NCI-H187 (cell line): ENCODE measurements at regions not wholly inside any gene's neighbourhood (a gene's known extent, or its start where the extent isn't known, plus 50 kb on each side); places are given as distances from the start of the nearest gene placed in this dataset.
"Not testable (repeated sequence)": the region's sequence is repeated elsewhere in the genome, so short reads cannot be mapped to it uniquely, and the experiment has no call there.

ENCODE experiments used
- DNase-seq, 2 experiments: peaks; one replicate each; lab custom pipeline; 2025; lab: John Stamatoyannopoulos, UW

DNA sequence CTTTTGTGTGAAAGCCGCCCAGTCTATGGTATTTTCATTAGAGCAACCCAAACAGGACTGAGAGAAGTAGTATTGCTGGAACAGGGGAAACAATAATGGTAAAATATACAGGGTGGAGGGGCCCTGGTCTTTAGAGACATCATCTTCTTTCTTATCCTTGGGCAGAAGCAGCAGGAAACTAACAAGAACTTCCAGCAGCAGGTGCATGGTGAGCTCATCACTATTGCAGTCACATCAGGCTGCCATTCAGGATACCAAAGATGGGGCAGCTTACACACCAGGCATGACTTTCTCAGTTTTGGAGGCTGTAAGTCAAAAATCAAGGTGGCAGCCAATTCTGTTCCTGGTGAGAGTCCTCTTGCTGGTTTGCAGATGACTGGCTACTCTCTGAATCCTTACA, 478.3 kb upstream of the RUNX1 start:
- no peak for DNase-seq

DNA sequence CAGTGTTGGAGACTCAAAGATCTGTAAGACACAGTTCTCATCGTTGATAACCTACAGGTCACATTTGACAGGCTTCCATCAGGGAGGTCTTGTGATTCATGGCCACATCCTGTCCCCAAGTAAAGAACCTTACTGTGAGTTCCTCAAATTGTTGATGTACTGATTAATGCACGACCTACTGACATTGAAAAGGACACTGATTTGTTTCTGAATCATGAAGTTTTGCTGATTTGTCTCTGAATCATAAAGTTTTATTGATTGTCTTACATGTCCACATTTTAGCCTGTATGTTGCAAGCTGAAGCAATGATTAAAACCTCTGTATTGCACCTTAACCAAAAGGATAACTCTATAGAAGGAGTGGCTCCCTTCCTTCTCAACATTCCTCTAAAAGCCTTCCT, 476.3 kb upstream of the RUNX1 start:
- DNase-seq, result no peak

DNA sequence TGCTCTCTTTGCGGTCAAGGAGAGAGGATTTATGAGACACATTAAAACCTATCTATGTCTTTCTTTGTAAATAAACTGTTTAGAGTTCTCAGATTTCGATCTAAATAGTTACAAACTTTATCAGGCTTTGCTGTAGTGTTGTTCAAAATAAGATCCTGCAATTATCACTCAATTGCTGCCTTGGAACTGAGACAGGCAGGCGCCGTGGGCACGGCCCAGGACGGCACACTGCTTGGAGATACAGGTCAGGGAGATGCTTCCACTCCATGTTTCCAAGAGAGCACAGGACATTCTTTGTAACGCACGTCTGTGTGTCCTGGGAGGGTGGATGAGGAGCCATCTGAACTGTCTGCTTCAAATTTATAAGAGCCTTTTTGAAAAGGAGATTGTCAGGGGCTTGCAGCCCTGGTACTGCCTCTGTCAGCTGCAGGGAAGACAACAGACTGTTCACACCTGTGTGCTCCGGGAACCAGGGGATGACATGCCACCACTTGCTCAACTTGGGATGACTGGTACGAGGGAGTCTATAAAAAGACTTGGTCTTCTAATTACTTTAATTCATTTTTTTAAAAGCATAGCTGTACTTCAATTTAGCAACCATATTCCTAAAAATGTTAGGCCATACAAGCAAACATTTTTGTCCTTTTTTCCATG, 472.9 kb upstream of the RUNX1 start:
- DNase-seq, result no peak

DNA sequence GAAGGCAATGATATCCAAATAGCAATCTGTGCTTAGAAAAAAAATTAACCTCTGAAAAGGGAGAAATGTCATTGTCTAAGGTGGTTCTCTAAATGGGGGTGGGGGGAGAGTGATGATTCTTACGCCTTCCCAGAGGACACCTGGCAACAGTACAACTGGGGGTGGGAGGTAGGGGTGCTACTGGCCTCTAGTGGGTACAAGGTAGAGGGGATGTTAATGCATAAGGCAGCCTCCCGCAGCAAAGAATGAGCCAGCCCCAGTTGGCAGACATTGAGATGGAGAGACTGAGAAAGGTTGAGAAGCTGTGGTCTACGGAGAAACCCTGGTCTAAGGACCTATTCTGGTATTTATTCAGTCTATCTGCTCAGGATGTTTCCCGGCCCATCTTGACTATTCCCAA, 472.2 kb upstream of the RUNX1 start:
- DNase-seq, result no peak

DNA sequence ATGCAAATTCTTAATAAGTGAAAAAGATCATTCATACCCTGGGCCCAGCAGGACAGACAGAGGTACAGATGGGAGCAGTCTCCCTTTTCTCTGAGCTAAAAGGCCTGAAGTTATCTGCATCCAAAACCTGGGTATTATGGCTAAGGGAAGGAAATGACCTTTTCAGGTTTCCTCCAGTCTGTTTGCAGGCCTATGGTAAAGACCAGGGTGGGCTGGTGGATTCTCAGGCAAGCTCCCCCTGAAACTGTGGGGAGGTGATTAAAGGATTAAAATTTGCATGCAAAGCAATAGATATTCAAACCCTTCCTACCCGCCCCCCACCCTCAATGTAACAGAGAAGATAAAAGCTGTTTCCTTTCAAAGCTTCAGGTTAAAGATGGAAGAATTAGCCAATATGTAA, 471.8 kb upstream of the RUNX1 start:
- no peak for DNase-seq

DNA sequence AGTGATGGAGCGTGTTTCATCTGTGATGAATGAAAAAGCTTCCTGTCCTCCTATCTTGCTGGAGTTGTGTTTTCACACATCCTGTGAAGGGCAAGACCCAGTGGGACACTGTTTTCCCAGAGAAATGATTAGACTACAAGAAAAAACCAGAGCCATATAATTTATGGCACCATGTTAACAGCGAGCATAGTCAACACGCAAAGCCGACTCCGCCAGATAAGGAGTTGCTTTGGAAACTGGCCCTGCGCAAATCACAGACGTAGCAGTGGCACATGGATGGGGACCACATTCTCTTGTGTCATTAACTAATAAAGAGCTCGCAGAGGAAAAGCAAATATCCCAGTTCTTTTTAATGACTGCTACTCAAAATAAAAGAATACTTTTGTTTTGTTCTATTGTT, 471.2 kb upstream of the RUNX1 start:
- no peak for DNase-seq

DNA sequence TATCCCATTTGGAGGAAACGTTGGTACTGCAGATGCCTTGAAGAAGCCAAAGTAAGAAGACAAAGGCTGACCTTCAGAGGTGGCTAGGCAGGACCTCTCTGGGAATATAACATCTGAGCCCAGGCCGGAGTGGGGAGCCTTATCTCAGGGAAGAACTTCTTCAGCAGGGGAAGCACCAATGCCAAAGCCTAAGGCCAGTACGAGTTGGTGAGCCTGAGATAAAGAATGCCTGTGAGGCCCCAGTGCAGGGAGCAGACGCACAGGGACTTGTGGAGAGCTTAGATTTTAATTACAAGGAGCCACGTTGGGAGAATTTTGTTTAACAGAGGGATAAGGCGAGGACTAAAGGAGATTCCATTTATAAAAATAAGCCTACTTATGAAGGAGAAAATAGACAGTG, 468.8 kb upstream of the RUNX1 start:
- no peak for DNase-seq

DNA sequence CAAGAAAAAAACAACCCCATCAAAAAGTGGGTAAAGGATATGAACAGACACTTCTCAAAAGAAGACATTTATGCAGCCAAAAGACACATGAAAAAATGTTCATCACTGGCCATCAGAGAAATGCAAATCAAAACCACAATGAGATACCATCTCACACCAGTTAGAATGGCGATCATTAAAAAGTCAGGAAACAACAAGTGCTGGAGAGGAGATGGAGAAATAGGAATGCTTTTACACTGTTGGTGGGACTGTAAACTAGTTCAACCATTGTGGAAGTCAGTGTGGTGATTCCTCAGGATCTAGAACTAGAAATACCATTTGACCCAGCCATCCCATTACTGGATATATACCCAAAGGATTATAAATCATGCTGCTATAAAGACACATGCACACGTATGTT, 467.2 kb upstream of the RUNX1 start:
- not testable (repeated sequence) for DNase-seq

DNA sequence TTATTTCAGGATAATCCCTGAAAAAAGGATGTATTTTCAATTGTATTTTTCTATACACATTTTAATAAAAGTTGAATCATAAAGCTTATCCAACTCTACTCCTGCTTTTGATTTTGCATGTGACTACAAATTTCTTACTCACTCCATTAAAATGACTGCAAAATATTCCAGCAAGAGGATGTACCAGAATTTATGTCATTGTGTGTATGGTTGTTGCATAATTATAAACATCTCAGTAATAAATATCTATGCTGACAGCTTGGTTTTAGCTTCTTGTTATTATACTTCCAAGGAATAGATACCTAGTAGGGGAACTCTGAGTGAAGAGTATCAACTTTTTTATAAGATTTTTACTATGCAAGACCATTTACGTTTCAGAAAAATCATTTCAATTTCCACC, 463.2 kb upstream of the RUNX1 start:
- no peak for DNase-seq

DNA sequence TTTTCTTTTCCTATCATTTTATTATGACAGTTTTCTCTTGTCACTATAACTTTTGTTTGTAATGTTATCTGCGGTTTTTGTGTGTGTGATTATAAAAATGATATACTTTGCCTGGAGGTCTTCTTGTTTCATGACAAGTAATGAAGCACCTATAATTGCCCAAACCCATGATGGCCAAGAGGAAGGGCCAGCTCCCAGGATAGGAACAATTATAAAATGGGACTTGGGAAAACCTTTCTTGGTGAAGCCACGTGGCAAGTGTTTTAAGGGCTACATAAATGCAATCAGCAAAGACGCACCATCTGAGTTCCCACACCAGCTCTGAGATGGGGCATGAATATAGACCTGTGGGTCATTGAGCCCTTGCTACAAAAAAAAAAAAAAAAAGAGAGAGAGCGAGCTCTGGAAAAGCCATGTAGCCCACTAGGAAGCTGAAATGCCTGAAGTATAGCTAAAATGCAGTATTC, 462.6 kb upstream of the RUNX1 start:
- DNase-seq, result no peak

DNA sequence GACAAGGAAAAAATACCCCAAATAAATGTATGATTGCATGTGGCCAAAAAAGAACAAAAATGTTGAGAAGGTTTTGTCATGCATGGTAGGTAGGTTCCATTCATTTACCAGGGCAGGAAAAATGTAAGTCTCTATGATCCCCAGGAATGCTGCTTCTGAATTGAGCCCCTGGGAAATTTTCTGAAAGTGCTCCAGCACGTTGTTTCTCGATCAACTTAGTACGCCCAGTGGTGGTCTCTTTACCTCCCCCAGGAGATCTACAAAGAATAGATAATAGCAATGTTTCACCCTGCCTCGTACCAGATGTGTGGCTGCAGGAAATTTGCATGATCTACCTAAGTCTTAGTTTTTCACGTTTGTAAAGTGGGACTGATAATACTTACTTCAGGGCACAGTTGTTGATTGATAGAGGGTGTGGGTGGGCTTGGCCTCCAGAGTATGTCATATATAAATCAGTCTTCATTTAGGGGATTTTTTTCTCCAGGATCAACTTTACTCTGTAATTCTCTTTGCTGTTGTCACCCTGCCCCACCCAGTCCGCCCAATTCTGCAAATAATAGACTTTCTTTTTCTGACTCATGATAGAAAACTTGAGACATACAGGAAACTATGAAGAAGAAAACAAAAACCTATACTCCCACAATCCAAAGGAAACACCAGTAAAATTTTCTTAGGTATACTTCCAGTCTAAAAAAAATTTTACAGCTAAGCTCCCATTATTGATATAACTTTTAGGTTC, 462.0 kb upstream of the RUNX1 start:
- DNase-seq, result no peak

DNA sequence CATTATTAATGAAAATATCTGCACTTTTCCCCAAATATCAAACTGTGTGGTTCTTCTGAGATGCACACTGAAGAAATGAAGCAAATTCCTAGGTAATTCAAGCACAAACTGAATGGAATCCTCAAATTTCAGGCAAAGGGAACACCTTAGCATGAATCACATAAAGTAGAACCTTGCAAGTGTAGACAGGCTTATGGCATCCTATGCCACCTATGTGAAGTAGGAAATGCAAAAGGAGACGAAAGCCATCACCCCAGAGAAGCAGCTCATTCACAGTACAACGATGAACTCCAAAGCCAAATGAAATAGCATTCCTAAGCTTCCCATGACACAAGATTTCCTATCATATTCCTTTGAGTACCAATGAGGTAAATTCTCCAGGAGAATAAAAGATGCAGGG, 461.2 kb upstream of the RUNX1 start:
- DNase-seq, result no peak

DNA sequence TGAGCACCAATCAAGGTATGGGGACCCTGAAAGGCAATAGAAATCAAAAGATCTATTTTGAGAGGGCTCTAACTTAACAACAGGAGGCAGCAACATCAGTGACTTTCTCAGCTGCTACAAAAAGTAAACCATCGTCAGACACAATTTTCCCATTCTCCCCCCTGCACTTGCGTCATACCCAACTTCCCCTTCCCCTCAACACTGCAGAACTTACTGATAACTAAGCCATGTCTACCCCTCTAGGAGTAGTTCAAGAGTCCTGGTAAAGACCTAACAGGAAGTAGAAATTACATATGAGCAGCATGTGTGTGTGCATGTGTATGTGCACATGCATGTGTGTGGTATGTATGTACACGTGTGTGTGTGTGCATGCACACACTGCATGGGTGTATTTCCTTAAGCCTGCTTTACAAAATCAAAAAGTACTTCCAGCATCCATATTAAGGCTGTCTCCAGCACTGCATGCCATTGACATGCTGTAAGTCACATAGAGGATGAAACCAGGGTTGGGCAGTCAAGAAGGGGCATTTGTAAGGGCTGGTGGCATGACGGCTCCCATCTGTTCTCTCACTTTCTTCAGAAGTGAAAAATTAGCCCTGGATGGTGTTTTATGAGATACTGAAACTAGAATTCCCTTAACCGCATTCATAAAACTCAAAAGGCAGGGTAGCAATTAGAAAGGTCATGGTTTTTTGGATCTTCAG, 460.1 kb upstream of the RUNX1 start:
- no peak for DNase-seq

DNA sequence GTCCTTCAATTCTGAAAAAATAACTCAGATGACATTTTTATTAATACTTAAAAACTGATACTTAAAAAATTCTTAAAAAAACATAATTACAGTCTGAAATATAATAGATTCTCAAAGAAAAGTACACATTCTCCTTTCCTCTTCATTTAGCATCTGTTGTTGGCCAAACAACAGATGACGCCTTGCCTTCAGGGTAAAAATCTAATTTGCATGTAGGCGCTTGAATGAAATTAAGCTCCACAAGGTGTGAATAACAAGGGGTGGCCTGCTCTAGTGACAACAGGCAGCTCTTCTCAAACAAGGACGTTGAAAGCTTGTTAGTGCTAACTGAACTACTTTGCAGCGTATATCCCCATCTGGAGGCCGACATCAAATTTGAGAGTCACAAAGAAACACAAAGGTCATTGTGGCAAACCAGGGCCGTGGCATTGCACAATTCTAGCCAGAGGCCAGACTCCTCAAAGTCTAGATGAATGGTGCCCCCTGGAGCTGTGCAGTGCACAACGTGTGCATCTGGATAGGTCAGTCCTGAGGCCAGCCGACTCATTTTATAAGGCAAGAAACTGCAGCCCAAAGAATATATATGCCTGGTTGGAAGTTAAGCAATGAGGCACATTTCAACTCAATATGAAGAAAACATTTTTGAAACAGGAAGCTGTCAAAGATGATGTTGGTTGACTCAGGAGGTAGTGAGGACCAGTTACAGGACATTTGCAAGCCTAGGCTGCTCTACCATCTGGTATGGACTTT, 459.2 kb upstream of the RUNX1 start:
- DNase-seq, result no peak

DNA sequence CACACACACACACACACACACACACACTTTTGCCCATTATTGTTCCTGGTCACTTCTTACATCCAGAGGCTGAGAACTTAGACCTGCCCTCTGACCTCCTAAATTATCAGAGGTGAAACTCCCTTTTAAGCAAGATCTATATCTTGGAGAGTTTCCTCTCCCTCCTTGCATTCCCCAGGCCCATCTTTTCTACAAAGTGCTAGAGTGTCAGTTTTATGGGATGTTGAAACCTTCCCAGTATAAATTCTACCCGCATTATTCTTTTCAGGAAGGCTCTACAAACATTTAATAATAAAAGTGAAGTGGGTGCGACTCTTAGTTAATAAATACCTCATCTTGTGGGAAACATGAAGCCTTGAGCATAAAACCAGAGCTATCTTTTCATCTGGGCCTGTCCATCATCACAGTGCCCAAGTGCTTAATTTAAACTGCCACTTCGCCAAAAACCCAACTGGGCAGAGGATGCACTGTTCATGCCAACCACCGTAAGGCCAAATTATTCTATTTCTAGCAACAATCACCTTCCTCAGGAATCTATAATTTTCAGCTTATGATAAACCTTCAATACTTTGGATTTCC, 458.2 kb upstream of the RUNX1 start:
- DNase-seq, result no peak

DNA sequence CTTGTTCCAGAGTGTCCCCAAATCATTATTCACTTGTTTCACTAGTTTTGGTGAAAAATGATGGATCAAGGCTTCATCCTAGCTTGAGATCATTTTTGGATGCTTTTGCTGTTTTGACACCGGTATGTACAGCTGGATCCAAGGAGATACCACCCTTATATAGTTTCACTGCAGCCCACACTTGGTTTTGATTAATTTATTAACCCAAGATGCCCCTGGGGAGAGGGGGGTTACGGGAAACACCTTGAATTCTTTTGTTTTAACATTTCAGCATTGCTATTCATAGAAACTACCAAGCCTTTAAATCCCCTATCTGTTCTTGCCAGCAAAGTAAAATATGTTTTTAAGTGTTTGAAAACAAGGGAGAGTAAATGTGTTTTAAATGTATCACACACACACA, 457.7 kb upstream of the RUNX1 start:
- DNase-seq, result no peak

DNA sequence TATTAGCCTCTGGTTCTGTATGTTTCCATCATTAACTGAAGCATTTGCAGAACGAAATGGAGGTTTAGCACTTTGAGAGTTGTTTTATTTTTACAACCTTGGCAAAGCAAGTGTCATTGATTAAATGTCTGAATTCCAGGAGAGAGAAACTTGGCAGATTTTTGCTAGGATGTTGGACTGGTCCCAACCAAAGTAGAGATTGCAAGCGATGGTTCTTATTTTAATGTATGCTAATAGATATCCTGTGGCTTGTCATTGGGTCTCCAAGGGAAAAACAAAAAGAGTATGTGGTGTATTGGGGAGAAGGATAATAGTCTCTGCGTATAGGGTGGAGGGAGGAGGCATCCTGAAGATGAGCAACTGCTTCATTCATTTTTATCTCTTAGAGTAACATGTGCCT, 457.2 kb upstream of the RUNX1 start:
- DNase-seq, result no peak

DNA sequence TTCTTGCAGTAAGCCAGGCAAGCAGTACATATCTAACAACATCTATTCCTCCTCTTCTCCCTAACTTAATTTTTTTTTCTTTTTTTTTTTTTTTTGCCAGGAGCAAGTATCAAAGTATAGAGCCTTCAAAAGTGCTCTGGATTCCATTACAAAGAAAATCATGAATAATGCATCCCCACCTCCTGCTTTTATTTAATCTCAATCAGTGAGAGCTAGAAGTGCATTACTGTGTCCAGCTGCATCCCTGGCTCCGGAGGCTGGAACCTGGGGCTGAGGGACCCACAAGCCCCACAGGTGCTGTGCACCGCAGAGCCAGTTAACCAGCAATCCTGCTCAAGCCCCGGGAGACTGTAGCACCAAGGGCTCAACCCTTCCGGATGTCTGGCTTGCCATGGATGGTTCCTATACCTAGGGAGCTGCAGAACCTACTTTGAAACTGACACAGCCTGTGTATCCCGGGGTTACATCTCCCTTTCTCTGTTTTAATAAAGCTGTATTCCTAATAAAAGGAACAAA, 455.9 kb upstream of the RUNX1 start:
- no peak for DNase-seq

DNA sequence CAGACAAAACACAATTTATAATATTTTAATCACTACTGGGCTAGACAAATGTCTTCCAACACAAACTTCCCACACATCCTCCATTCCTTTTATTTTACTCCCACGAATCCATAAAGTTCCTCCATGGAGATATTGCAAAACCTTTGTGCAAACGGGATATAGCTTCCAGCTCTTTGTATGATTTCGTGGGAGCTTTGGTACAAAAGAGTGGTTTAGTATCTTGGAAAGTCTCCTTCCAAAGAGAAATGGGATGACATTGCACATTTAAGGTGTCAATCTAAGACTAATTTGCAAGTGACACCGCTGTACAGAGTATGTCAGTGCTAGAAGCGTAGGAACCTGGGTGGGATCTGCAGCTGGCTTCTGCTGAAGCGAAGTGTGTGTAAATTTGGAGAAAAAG, 455.2 kb upstream of the RUNX1 start:
- DNase-seq, result no peak

DNA sequence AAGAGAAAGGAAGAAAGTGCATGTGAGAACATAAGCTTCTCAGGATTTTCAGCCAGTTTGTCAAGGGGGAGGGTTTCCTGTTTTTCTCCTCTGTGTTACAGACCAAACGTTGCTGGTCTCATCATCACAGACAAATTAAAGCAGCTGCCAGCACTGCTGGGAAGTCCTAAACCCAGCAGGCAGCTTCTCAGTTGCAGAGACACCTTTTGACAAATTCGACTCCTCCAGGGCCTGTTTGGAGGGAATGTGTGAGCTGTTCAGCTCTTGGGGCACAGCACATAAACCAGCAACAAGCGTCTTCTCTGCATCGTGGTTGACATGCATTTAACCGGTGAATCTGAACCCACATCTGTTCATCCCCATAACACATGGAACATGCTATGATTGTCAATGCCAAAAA, 454.6 kb upstream of the RUNX1 start:
- DNase-seq, result no peak

DNA sequence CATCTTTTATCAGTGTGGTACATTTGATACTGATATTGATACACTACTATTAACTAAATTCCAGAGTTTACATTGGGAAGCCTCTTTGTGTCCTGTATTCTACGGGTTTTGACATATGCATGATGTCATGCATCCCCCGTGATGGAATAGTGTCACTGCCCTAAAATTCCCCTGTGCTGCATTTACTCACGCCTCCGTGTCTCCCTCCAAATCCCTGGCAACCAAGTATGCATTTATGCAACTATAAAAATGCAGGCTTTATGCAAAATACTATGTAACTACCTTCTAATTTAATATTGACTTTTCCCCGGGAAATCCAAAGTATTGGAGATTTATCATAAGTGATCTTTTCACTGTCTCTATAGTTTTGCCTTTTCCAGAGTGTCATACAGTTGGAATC, 453.7 kb upstream of the RUNX1 start:
- no peak for DNase-seq

DNA sequence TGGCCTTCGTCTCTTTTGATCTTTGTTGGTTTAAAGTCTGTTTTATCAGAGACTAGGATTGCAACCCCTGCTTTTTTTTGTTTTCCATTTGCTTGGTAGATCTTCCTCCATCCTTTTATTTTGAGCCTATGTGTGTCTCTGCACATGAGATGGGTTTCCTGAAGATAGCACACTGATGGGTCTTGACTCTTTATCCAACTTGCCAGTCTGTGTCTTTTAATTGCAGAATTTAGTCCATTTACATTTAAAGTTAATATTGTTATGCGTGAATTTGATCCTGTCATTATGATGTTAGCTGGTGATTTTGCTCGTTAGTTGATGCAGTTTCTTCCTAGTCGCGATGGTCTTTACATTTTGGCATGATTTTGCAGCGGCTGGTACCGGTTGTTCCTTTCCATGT, 448.4 kb upstream of the RUNX1 start:
- DNase-seq, result not testable (repeated sequence)
